ENCODE measurements at regions not wholly inside any gene's neighbourhood (a gene's known extent, or its start where the extent isn't known, plus 50 kb on each side); places are given as distances from the start of the nearest gene placed in this dataset.

GRCh38 chr18:75745147-75745546 lies 317.6 kb upstream of the SMIM21 start:
- Histone ChIP-seq H3K36me3 (no peaks in the 10 kb centered on the region), H3K4me1 (no peaks in the 10 kb centered on the region), H3K4me3 (no peak overlapping the region), H3K9me3 (no peaks in the 10 kb centered on the region), H3K27ac (no peak overlapping the region), H3K27me3 (ENCODE audit: low read depth) (no peaks in the 10 kb centered on the region)
- ATAC-seq (no peak), DNase-seq (no peak)
- intact Hi-C loops (cut with DNase I) = no loop called here
- TF ChIP-seq CTCF (IDR thresholded peaks at IDR 0.05) = no peak

- intact Hi-C loops (cut with DNase I) = no loop called here
- ATAC-seq (no peak), DNase-seq (no peak)
- no peak overlapping the region for H3K4me3 ChIP-seq
- no peak overlapping the region for H3K27ac ChIP-seq
- no peaks in the 10 kb centered on the region for H3K9me3 ChIP-seq
- no peaks in the 10 kb centered on the region for H3K4me1 ChIP-seq
- no peak for TF ChIP-seq CTCF (IDR thresholded peaks at IDR 0.05)
- no peaks in the 10 kb centered on the region for H3K27me3 ChIP-seq (ENCODE audit: low read depth)
- no peaks in the 10 kb centered on the region for H3K36me3 ChIP-seq
Measured at GRCh38 chr18:75742516-75742915, 315.0 kb upstream of the SMIM21 start.

- H3K4me3 ChIP-seq = no peak overlapping the region
- no peaks in the 10 kb centered on the region for H3K9me3 ChIP-seq
- H3K4me1 ChIP-seq = no peaks in the 10 kb centered on the region
- TF ChIP-seq CTCF (IDR thresholded peaks at IDR 0.05) = no peak
- intact Hi-C loops (cut with DNase I) = no loop called here
- H3K27ac ChIP-seq = no peak overlapping the region
- ATAC-seq (no peak), DNase-seq (no peak)
- no peaks in the 10 kb centered on the region for H3K36me3 ChIP-seq
- no peaks in the 10 kb centered on the region for H3K27me3 ChIP-seq (ENCODE audit: low read depth)
Measured at GRCh38 chr18:75739682-75740081, 312.2 kb upstream of the SMIM21 start.

- H3K27me3 ChIP-seq (ENCODE audit: low read depth) = no peaks in the 10 kb centered on the region
- no peak for TF ChIP-seq CTCF (IDR thresholded peaks at IDR 0.05)
- no peaks in the 10 kb centered on the region for H3K4me1 ChIP-seq
- ATAC-seq = no peak
- no peaks in the 10 kb centered on the region for H3K9me3 ChIP-seq
- no peaks in the 10 kb centered on the region for H3K36me3 ChIP-seq
- DNase-seq = no peak
- intact Hi-C loops (cut with DNase I) = no loop called here
- no peak overlapping the region for H3K27ac ChIP-seq
- H3K4me3 ChIP-seq = no peak overlapping the region
Measured at GRCh38 chr18:75735291-75735690, 307.8 kb upstream of the SMIM21 start.

- H3K27me3 ChIP-seq (ENCODE audit: low read depth) = no peaks in the 10 kb centered on the region
- intact Hi-C loops (cut with DNase I) = no loop called here
- H3K36me3 ChIP-seq = no peaks in the 10 kb centered on the region
- DNase-seq (no peak), ATAC-seq (no peak)
- H3K27ac ChIP-seq = no peak overlapping the region
- H3K4me1 ChIP-seq = no peaks in the 10 kb centered on the region
- no peaks in the 10 kb centered on the region for H3K9me3 ChIP-seq
- no peak overlapping the region for H3K4me3 ChIP-seq
- TF ChIP-seq CTCF (IDR thresholded peaks at IDR 0.05) = no peak
Measured at GRCh38 chr18:75730249-75730648, 302.7 kb upstream of the SMIM21 start.

GRCh38 chr18:75728621-75729020 lies 301.1 kb upstream of the SMIM21 start:
- H3K4me1 ChIP-seq = no peaks in the 10 kb centered on the region
- no peak for DNase-seq
- intact Hi-C loops (cut with DNase I) = no loop called here
- H3K27ac ChIP-seq = no peak overlapping the region
- no peak for ATAC-seq
- H3K27me3 ChIP-seq (ENCODE audit: low read depth) = no peaks in the 10 kb centered on the region
- no peak for TF ChIP-seq CTCF (IDR thresholded peaks at IDR 0.05)
- H3K36me3 ChIP-seq = no peaks in the 10 kb centered on the region
- H3K9me3 ChIP-seq = no peaks in the 10 kb centered on the region
- no peak overlapping the region for H3K4me3 ChIP-seq

Data from lower lobe of right lung (tissue), 2 donors.